ENCODE measurements at regions not wholly inside any gene's neighbourhood (a gene's known extent, or its start where the extent isn't known, plus 50 kb on each side); places are given as distances from the start of the nearest gene placed in this dataset.
"Not testable (repeated sequence)": the region's sequence is repeated elsewhere in the genome, so short reads cannot be mapped to it uniquely, and the experiment has no call there.

GRCh38 chr4:12471193-12471592 lies 1012.9 kb downstream of the RAB28 start:
- intact Hi-C loops (cut with micrococcal nuclease) = no loop called here
- H3K36me3 Mint-ChIP-seq (ENCODE audit: low read depth) = no peaks in the 10 kb centered on the region
- no peak overlapping the region for H3K27ac Mint-ChIP-seq
- no peak for DNase-seq (ENCODE audit: low spot score)
- H3K9me3 Mint-ChIP-seq = peaks cover 17% of the 10 kb centered on the region
- H3K4me3 Mint-ChIP-seq (ENCODE audit: low read depth) = no peak overlapping the region
- H3K27me3 Mint-ChIP-seq (ENCODE audit: low read depth) = no peaks in the 10 kb centered on the region
- no peaks in the 10 kb centered on the region for H3K4me1 Mint-ChIP-seq (ENCODE audit: low read depth)

GRCh38 chr4:12461576-12461975 lies 1022.6 kb downstream of the RAB28 start:
- H3K27ac Mint-ChIP-seq; H3K4me1 Mint-ChIP-seq (ENCODE audit: low read depth); DNase-seq (ENCODE audit: low spot score); H3K27me3 Mint-ChIP-seq (ENCODE audit: low read depth); intact Hi-C loops (cut with micrococcal nuclease); H3K4me3 Mint-ChIP-seq (ENCODE audit: low read depth); H3K36me3 Mint-ChIP-seq (ENCODE audit: low read depth): not testable (repeated sequence)
- peaks cover 35% of the 10 kb centered on the region for H3K9me3 Mint-ChIP-seq

GRCh38 chr4:12459126-12459525 lies 1025.0 kb downstream of the RAB28 start:
- H3K27ac Mint-ChIP-seq = no peak overlapping the region
- no peaks in the 10 kb centered on the region for H3K27me3 Mint-ChIP-seq (ENCODE audit: low read depth)
- intact Hi-C loops (cut with micrococcal nuclease) = no loop called here
- H3K4me3 Mint-ChIP-seq (ENCODE audit: low read depth) = no peak overlapping the region
- no peaks in the 10 kb centered on the region for H3K36me3 Mint-ChIP-seq (ENCODE audit: low read depth)
- no peaks in the 10 kb centered on the region for H3K4me1 Mint-ChIP-seq (ENCODE audit: low read depth)
- peaks cover 30% of the 10 kb centered on the region for H3K9me3 Mint-ChIP-seq
- no peak for DNase-seq (ENCODE audit: low spot score)

GRCh38 chr4:12458621-12459020 lies 1025.5 kb downstream of the RAB28 start:
- Mint-ChIP-seq H3K4me1 (ENCODE audit: low read depth) (no peaks in the 10 kb centered on the region), H3K9me3 (peaks cover 30% of the 10 kb centered on the region), H3K27me3 (ENCODE audit: low read depth) (no peaks in the 10 kb centered on the region), H3K4me3 (ENCODE audit: low read depth) (no peak overlapping the region), H3K36me3 (ENCODE audit: low read depth) (no peaks in the 10 kb centered on the region), H3K27ac (no peak overlapping the region)
- intact Hi-C loops (cut with micrococcal nuclease) = no loop called here
- no peak for DNase-seq (ENCODE audit: low spot score)

- Mint-ChIP-seq H3K4me3 (ENCODE audit: low read depth) (no peak overlapping the region), H3K36me3 (ENCODE audit: low read depth) (no peaks in the 10 kb centered on the region), H3K27ac (no peak overlapping the region), H3K9me3 (peaks cover 33% of the 10 kb centered on the region), H3K4me1 (ENCODE audit: low read depth) (no peaks in the 10 kb centered on the region), H3K27me3 (ENCODE audit: low read depth) (no peaks in the 10 kb centered on the region)
- intact Hi-C loops (cut with micrococcal nuclease) = no loop called here
- no peak for DNase-seq (ENCODE audit: low spot score)
Observed at GRCh38 chr4:12452291-12452690, 1023.6 kb upstream of the HS3ST1 start.

- peaks cover 35% of the 10 kb centered on the region for H3K9me3 Mint-ChIP-seq
- no peaks in the 10 kb centered on the region for H3K27me3 Mint-ChIP-seq (ENCODE audit: low read depth)
- intact Hi-C loops (cut with micrococcal nuclease) = no loop called here
- H3K4me3 Mint-ChIP-seq (ENCODE audit: low read depth) = no peak overlapping the region
- DNase-seq (ENCODE audit: low spot score) = no peak
- no peak overlapping the region for H3K27ac Mint-ChIP-seq
- H3K4me1 Mint-ChIP-seq (ENCODE audit: low read depth) = no peaks in the 10 kb centered on the region
- H3K36me3 Mint-ChIP-seq (ENCODE audit: low read depth) = no peaks in the 10 kb centered on the region
Observed at GRCh38 chr4:12447451-12447850, 1018.8 kb upstream of the HS3ST1 start.

- H3K27ac Mint-ChIP-seq = no peak overlapping the region
- H3K36me3 Mint-ChIP-seq (ENCODE audit: low read depth) = no peaks in the 10 kb centered on the region
Observed at GRCh38 chr4:12446657-12447185, 1018.0 kb upstream of the HS3ST1 start.

GRCh38 chr4:12446256-12446655 lies 1017.6 kb upstream of the HS3ST1 start:
- Mint-ChIP-seq H3K4me3 (ENCODE audit: low read depth) (no peak overlapping the region), H3K27me3 (ENCODE audit: low read depth) (no peaks in the 10 kb centered on the region), H3K36me3 (ENCODE audit: low read depth) (no peaks in the 10 kb centered on the region), H3K27ac (no peak overlapping the region), H3K4me1 (ENCODE audit: low read depth) (no peaks in the 10 kb centered on the region), H3K9me3 (peaks cover 36% of the 10 kb centered on the region)
- intact Hi-C loops (cut with micrococcal nuclease) = no loop called here
- no peak for DNase-seq (ENCODE audit: low spot score)

More at GRCh38 chr4:12446657-12447185, 1018.0 kb upstream of the HS3ST1 start:
- no peaks in the 10 kb centered on the region for H3K27me3 Mint-ChIP-seq (ENCODE audit: low read depth)
- H3K4me3 Mint-ChIP-seq (ENCODE audit: low read depth) = no peak overlapping the region
- H3K9me3 Mint-ChIP-seq = peaks cover 38% of the 10 kb centered on the region
- no peak for DNase-seq (ENCODE audit: low spot score)
- intact Hi-C loops (cut with micrococcal nuclease) = no loop called here
- H3K4me1 Mint-ChIP-seq (ENCODE audit: low read depth) = no peaks in the 10 kb centered on the region

- Mint-ChIP-seq H3K9me3 (peaks cover 34% of the 10 kb centered on the region), H3K27me3 (ENCODE audit: low read depth) (no peaks in the 10 kb centered on the region), H3K4me3 (ENCODE audit: low read depth) (no peak overlapping the region), H3K4me1 (ENCODE audit: low read depth) (no peaks in the 10 kb centered on the region), H3K36me3 (ENCODE audit: low read depth) (no peaks in the 10 kb centered on the region), H3K27ac (no peak overlapping the region)
- intact Hi-C loops (cut with micrococcal nuclease) = no loop called here
- DNase-seq (ENCODE audit: low spot score) = no peak
Observed at GRCh38 chr4:12445711-12446235, 1017.1 kb upstream of the HS3ST1 start.

- Mint-ChIP-seq H3K27ac (no peak overlapping the region), H3K4me3 (ENCODE audit: low read depth) (no peak overlapping the region), H3K27me3 (ENCODE audit: low read depth) (no peaks in the 10 kb centered on the region), H3K4me1 (ENCODE audit: low read depth) (no peaks in the 10 kb centered on the region), H3K36me3 (ENCODE audit: low read depth) (no peaks in the 10 kb centered on the region), H3K9me3 (peaks cover 20% of the 10 kb centered on the region)
- intact Hi-C loops (cut with micrococcal nuclease) = no loop called here
- no peak for DNase-seq (ENCODE audit: low spot score)
Observed at GRCh38 chr4:12439633-12440305, 1011.1 kb upstream of the HS3ST1 start.

GRCh38 chr4:12431259-12431658 lies 1002.6 kb upstream of the HS3ST1 start:
- H3K4me3 Mint-ChIP-seq (ENCODE audit: low read depth); H3K27ac Mint-ChIP-seq; intact Hi-C loops (cut with micrococcal nuclease); H3K27me3 Mint-ChIP-seq (ENCODE audit: low read depth); H3K36me3 Mint-ChIP-seq (ENCODE audit: low read depth); DNase-seq (ENCODE audit: low spot score); H3K4me1 Mint-ChIP-seq (ENCODE audit: low read depth): not testable (repeated sequence)
- H3K9me3 Mint-ChIP-seq = peaks cover 38% of the 10 kb centered on the region

- intact Hi-C loops (cut with micrococcal nuclease) = no loop called here
- no peaks in the 10 kb centered on the region for H3K4me1 Mint-ChIP-seq (ENCODE audit: low read depth)
- DNase-seq (ENCODE audit: low spot score) = no peak
- H3K4me3 Mint-ChIP-seq (ENCODE audit: low read depth) = no peak overlapping the region
- H3K9me3 Mint-ChIP-seq = peaks cover 10% of the 10 kb centered on the region
- H3K27me3 Mint-ChIP-seq (ENCODE audit: low read depth) = no peaks in the 10 kb centered on the region
- H3K27ac Mint-ChIP-seq = no peak overlapping the region
- H3K36me3 Mint-ChIP-seq (ENCODE audit: low read depth) = no peaks in the 10 kb centered on the region
Observed at GRCh38 chr4:12421364-12421763, 992.7 kb upstream of the HS3ST1 start.

GRCh38 chr4:12416755-12417154 lies 988.1 kb upstream of the HS3ST1 start:
- Mint-ChIP-seq H3K27me3 (ENCODE audit: low read depth) (no peaks in the 10 kb centered on the region), H3K4me3 (ENCODE audit: low read depth) (no peak overlapping the region), H3K27ac (no peak overlapping the region), H3K36me3 (ENCODE audit: low read depth) (no peaks in the 10 kb centered on the region), H3K9me3 (peaks cover 10% of the 10 kb centered on the region), H3K4me1 (ENCODE audit: low read depth) (no peaks in the 10 kb centered on the region)
- no peak for DNase-seq (ENCODE audit: low spot score)
- intact Hi-C loops (cut with micrococcal nuclease) = no loop called here
